Stomach (tissue), 8 donors: ENCODE measurements at regions not wholly inside any gene's neighbourhood (a gene's known extent, or its start where the extent isn't known, plus 50 kb on each side); places are given as distances from the start of the nearest gene placed in this dataset.

Experiments
- DNase-seq, 2 donors: peaks; one replicate each; pipeline versions ENCODE4 v3.0.0 to v3.0.0-alpha.2; 2013 to 2019
- H3K27ac ChIP-seq, 5 donors: fragments of 200-600 bp in 4 of 5; sonication (generic) in 4 of 5; one replicate each; pipeline ENCODE4 v1.5.1; 2013 to 2019; ENCODE audit warnings: mild to moderate bottlenecking in 1 of 5, moderate library complexity in 1 of 5
- H3K27me3 ChIP-seq, 3 donors: fragments of 200-600 bp; sonication (generic); one replicate each; pipeline ENCODE4 v1.5.1; 2017 to 2019; ENCODE audit warnings: mixed run types in 1 of 3
- H3K36me3 ChIP-seq, 4 donors: fragments of 200-600 bp; sonication (generic); 1 replicate in 3 of 4; 2 replicates in 1 of 4; pipeline ENCODE4 v1.5.1; 2016 to 2019
- H3K4me1 ChIP-seq, 4 donors: fragments of 200-600 bp; sonication (generic); one replicate each; pipeline ENCODE4 v1.5.1; 2016 to 2019
- H3K4me3 ChIP-seq, 4 donors: fragments of 200-600 bp; sonication (generic) in 3 of 4; one replicate each; pipeline ENCODE4 v1.5.1; 2016 to 2019; ENCODE audit warnings: mild to moderate bottlenecking in 1 of 4
- H3K9me3 ChIP-seq, 4 donors: fragments of 200-600 bp; sonication (generic); one replicate each; pipeline ENCODE4 v1.5.1; 2016 to 2019
- EP300 ChIP-seq: sonication (generic); formaldehyde crosslinking; IDR thresholded peaks from one replicate; pipeline ENCODE4 v1.6.1; 2017; ENCODE audit warnings: antibody characterized with exemption
- POLR2A ChIP-seq, 4 donors: fragments of 450-650 bp; IDR thresholded peaks; one replicate each; pipeline ENCODE4 v1.6.1; 2016; ENCODE audit warnings: antibody characterized with exemption in 4 of 4, control low read depth in 2 of 4, mild to moderate bottlenecking in 1 of 4, moderate library complexity in 1 of 4
- POLR2AphosphoS5 ChIP-seq, 3 donors: sonication (generic); formaldehyde crosslinking; IDR thresholded peaks; one replicate each; pipeline ENCODE4 v1.6.1; 2016; ENCODE audit warnings: antibody characterized with exemption in 3 of 3
- WGBS, 5 donors: extraction: QIAGEN DNeasy Blood & Tissue Kit in 3 of 5; methylation state at CpG; one replicate each; pipeline versions ENCODE4 v1.1.5 to v1.1.7; 2013 to 2018; 5-methylcytosine and 5-hydroxymethylcytosine counted together
- intact Hi-C: fragments of 100-400 bp; cut with DNase I; formaldehyde crosslinking; loops from one replicate; pipeline ENCODE4 v1.15.1; 2023; ENCODE audit warnings: low total_unique reads
- TF ChIP-seq, protein P1 (sequence below), 7 experiments: fragments of 450-650 bp in 4 of 7; fragments of 200-600 bp in 3 of 7; sonication (generic) in 3 of 7; IDR thresholded peaks; one replicate each; pipeline ENCODE4 v1.5.1; 2016 to 2019; ENCODE audit warnings: antibody characterized with exemption in 7 of 7, control low read depth in 2 of 7, mild to moderate bottlenecking in 1 of 7
- donor health status: healthy with polysubstance abuse.
- donor health status: Bipolar disorder and iron deficiency.
- donor health status: healthy.

DNA sequence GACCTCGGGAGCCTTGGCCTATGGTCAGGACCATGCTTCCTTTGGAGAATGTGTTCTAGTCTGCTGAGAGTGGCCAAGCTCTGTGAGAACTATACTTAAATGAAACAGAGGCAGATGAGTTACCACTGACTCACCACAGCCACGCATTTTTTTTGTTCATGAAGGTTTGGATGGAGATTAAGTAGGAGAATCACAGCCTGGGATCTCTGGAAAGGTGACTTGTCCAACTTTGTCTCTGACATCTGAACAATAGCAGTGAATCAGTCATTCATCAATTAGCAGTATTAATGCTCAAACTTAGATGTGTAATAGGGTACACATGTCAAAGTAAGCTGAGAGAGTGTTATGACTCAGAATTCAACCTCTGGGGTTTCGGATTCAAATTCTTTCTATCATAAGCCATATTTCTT, 100.7 kb upstream of the ANO3 start:
- H3K4me3 ChIP-seq, result no peak overlapping the region
- no peak for DNase-seq
- H3K27me3 ChIP-seq, result no peaks in the 10 kb centered on the region
- no peaks in the 10 kb centered on the region for H3K36me3 ChIP-seq
- H3K27ac ChIP-seq, result no peak overlapping the region
- WGBS, 5 donors, result 17 to 78% (median 69%) methylated on average over 3 of the region's 3 CpGs
- H3K9me3 ChIP-seq, result no peaks in the 10 kb centered on the region
- no peak for TF ChIP-seq POLR2AphosphoS5 (IDR thresholded peaks at IDR 0.05)
- TF ChIP-seq, protein P1, sequence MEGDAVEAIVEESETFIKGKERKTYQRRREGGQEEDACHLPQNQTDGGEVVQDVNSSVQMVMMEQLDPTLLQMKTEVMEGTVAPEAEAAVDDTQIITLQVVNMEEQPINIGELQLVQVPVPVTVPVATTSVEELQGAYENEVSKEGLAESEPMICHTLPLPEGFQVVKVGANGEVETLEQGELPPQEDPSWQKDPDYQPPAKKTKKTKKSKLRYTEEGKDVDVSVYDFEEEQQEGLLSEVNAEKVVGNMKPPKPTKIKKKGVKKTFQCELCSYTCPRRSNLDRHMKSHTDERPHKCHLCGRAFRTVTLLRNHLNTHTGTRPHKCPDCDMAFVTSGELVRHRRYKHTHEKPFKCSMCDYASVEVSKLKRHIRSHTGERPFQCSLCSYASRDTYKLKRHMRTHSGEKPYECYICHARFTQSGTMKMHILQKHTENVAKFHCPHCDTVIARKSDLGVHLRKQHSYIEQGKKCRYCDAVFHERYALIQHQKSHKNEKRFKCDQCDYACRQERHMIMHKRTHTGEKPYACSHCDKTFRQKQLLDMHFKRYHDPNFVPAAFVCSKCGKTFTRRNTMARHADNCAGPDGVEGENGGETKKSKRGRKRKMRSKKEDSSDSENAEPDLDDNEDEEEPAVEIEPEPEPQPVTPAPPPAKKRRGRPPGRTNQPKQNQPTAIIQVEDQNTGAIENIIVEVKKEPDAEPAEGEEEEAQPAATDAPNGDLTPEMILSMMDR (IDR thresholded peaks at IDR 0.05), result no peak
- no peak for TF ChIP-seq POLR2A (IDR thresholded peaks at IDR 0.05)
- TF ChIP-seq EP300, result no peak
- intact Hi-C loops, result no loop called here
- H3K4me1 ChIP-seq, result no peaks in the 10 kb centered on the region

DNA sequence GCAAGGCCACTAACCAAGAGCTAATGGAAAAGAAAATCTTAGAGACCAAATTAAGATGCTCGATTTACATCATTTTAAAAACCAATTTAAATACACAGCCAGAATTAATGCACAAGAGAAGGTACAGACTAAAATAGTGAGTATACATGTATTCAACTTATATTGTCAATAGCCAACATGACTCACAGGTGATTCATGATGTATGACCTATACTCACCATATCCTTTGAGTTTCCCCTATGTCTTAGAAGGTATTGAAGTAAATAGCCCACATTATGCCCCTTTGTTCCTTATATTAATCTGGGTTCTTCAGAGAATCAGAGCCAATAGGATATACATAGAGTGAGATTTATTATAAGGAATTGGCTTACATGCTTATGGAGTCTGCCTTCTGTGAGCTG, 97.5 kb upstream of the ANO3 start:
- Histone ChIP-seq H3K4me3 (no peak overlapping the region), H3K27ac (no peak overlapping the region), H3K27me3 (no peaks in the 10 kb centered on the region), H3K36me3 (no peaks in the 10 kb centered on the region), H3K9me3 (no peaks in the 10 kb centered on the region), H3K4me1 (no peaks in the 10 kb centered on the region)
- no peak for DNase-seq
- intact Hi-C loops, result no loop called here
- TF ChIP-seq POLR2A (IDR thresholded peaks at IDR 0.05) (no peak), POLR2AphosphoS5 (IDR thresholded peaks at IDR 0.05) (no peak), EP300 (no peak)
- TF ChIP-seq, protein P1 (IDR thresholded peaks at IDR 0.05), result no peak
- WGBS, 5 donors, result 83 to 89% (median 86%) methylated on average over 1 of the region's 1 CpG

DNA sequence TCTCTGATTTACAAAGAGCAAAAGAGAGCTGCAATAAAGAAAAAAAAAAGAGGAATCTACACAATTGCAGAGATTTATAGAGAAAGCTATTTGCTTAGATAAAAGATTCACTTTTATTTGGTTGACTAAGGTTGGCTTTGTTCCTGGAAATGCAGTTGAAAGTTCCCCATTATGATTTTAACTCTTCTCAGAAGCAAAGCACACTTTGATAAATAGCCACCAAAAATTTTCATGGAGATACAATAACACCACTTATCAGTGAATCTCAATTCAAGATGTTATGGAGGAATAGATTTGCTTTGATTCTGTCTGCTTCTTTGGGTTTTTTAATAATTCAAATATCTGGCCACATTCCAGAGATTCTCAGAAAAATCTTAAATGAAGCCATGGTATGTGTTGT, 88.5 kb upstream of the ANO3 start:
- Histone ChIP-seq H3K27ac (no peak overlapping the region), H3K4me1 (no peaks in the 10 kb centered on the region), H3K27me3 (no peaks in the 10 kb centered on the region), H3K9me3 (no peaks in the 10 kb centered on the region), H3K4me3 (no peak overlapping the region), H3K36me3 (no peaks in the 10 kb centered on the region)
- intact Hi-C loops, result no loop called here
- TF ChIP-seq POLR2AphosphoS5 (IDR thresholded peaks at IDR 0.05) (no peak), POLR2A (IDR thresholded peaks at IDR 0.05) (no peak), EP300 (no peak)
- TF ChIP-seq, protein P1 (IDR thresholded peaks at IDR 0.05), result no peak
- DNase-seq, result no peak

DNA sequence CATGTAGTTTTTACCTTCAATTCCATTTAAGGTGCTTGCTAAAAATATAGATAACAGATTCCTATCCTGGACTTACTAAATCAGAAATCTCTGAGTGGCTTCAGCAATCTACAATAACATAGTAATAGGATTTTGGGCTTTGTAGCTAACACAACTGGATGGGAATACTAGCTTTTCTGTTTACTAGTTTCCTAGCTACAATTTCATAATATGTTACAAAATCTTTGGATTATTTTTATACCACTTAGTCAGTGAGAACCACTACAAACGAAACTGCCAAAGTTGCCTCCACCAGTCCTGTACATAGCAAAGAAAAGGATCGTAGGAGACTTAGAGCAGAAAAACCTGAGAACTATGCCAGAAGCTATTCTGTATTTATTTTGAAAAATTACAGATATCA, 87.7 kb upstream of the ANO3 start:
- 49 to 69% (median 65%) methylated on average over 2 of the region's 2 CpGs for WGBS, 5 donors

More for the DNA sequence above, 87.7 kb upstream of the ANO3 start:
- intact Hi-C loops, result no loop called here
- Histone ChIP-seq H3K9me3 (no peaks in the 10 kb centered on the region), H3K27ac (no peak overlapping the region), H3K36me3 (no peaks in the 10 kb centered on the region), H3K27me3 (no peaks in the 10 kb centered on the region), H3K4me3 (no peak overlapping the region), H3K4me1 (no peaks in the 10 kb centered on the region)
- no peak for DNase-seq
- TF ChIP-seq POLR2AphosphoS5 (IDR thresholded peaks at IDR 0.05) (no peak), POLR2A (IDR thresholded peaks at IDR 0.05) (no peak), EP300 (no peak)
- TF ChIP-seq, protein P1 (IDR thresholded peaks at IDR 0.05), result no peak
